NCI-H446 (cell line): ENCODE measurements at regions not wholly inside any gene's neighbourhood (a gene's known extent, or its start where the extent isn't known, plus 50 kb on each side); places are given as distances from the start of the nearest gene placed in this dataset.
"Not testable (repeated sequence)": the region's sequence is repeated elsewhere in the genome, so short reads cannot be mapped to it uniquely, and the experiment has no call there.

Experiments
- DNase-seq, 2 experiments: peaks; one replicate each; lab custom pipeline; 2025; lab: John Stamatoyannopoulos, UW

GRCh38 chr9:25731895-25732794 lies 53.9 kb upstream of the TUSC1 start:
- DNase-seq, result not testable (repeated sequence)
